AG04450 (cell line): ENCODE measurements at regions not wholly inside any gene's neighbourhood (a gene's known extent, or its start where the extent isn't known, plus 50 kb on each side); places are given as distances from the start of the nearest gene placed in this dataset.

Source experiments
- CTCF ChIA-PET: fragments of 300-600, 350-600 bp; formaldehyde crosslinking; extraction: SDS; loops from one replicate; lab custom pipeline; 2022; ENCODE audit warnings: antibody characterized with exemption, inconsistent platforms; lab: Charles Lee
- POLR2A ChIA-PET: fragments of 350-600 bp; formaldehyde crosslinking; extraction: SDS; loops from one replicate; lab custom pipeline; 2021; ENCODE audit warnings: antibody characterized with exemption, inconsistent platforms; lab: Yijun Ruan, JAX
- DNase-seq: peaks from one replicate; pipeline ENCODE4 v3.0.0-alpha.2; 2011; ENCODE audit warnings: low read depth, low spot score
- H3K27ac ChIP-seq: one replicate; pipeline ENCODE4 v1.5.1; 2012; ENCODE audit warnings: low read depth, low read length, control low read depth
- H3K27me3 ChIP-seq: one replicate; pipeline ENCODE4 v1.6.0; 2012; ENCODE audit warnings: low read length; ENCODE audit not compliant: control insufficient read depth, insufficient read depth
- H3K4me3 ChIP-seq: 2 replicates; pipeline ENCODE4 v1.5.1; 2011; ENCODE audit warnings: mild to moderate bottlenecking, low read depth, low read length, control low read depth
- H3K9me3 ChIP-seq: 2 replicates; pipeline ENCODE4 v1.5.1; 2012; ENCODE audit warnings: low read length; ENCODE audit not compliant: control insufficient read depth, insufficient read depth
- TF ChIP-seq, protein P1 (sequence below): IDR thresholded peaks from 2 replicates; pipeline ENCODE4 v1.5.1; 2011; ENCODE audit warnings: low read depth, low read length, control low read depth, inconsistent platforms

DNA sequence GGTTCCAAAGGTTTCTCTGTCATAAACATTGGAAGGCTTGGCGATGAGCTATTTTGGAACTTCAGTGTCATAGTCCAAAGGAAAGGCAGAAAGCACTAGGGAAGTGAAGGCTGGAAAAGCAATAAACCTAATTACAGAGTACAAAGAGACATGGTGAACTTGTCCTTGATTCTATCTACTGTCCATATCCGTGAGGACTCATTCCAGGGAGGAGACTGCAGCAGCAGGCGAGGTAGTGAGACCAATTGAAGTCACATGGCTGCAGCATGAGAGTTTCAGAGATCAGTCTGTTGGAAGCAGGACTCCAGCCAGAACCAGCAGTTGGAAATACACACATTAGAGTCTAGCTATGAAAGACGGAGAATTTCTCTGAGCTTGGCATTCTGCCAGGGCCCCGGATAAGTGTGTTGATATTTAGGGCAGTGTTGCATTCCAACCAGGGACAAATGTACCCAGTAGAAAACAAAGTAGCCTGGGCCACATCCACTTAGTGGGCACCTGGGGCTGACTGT, 54.1 kb upstream of the ARHGAP42 start:
- POLR2A ChIA-PET: no interaction called here
- Histone ChIP-seq H3K27ac (no peak overlapping the region), H3K9me3 (no peaks in the 10 kb centered on the region), H3K4me3 (no peak overlapping the region), H3K27me3 (no peaks in the 10 kb centered on the region)
- CTCF ChIA-PET: interaction anchor here (0.6 to 1.0 kb wide), 2 partner anchors 49 to 244 kb away, joined by 3 to 4 read pairs; no protein-coding TSS in a partner anchor
- no peak for DNase-seq
- TF ChIP-seq, protein P1, sequence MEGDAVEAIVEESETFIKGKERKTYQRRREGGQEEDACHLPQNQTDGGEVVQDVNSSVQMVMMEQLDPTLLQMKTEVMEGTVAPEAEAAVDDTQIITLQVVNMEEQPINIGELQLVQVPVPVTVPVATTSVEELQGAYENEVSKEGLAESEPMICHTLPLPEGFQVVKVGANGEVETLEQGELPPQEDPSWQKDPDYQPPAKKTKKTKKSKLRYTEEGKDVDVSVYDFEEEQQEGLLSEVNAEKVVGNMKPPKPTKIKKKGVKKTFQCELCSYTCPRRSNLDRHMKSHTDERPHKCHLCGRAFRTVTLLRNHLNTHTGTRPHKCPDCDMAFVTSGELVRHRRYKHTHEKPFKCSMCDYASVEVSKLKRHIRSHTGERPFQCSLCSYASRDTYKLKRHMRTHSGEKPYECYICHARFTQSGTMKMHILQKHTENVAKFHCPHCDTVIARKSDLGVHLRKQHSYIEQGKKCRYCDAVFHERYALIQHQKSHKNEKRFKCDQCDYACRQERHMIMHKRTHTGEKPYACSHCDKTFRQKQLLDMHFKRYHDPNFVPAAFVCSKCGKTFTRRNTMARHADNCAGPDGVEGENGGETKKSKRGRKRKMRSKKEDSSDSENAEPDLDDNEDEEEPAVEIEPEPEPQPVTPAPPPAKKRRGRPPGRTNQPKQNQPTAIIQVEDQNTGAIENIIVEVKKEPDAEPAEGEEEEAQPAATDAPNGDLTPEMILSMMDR: no peak

DNA sequence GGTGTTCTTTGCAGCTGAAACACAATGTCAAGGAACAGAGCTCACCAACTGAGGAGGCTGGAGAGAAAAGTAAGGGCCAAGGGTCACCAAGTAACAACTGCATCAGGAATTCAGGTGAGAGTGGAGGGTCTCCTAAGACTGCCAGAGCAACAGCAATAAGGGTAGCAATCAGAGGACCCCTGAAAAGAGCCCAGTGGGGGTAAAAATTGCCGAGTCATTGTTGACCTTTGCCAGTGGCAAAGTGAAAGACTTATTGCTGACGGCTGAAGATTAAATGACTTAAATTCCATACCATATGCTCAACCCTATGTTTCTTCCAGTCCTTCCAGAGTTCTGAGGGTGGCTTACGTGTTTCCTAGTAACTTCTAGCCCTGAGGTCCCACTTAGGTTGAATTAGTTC, 51.9 kb upstream of the ARHGAP42 start:
- no peak for DNase-seq
- H3K9me3 ChIP-seq: no peaks in the 10 kb centered on the region
- no peaks in the 10 kb centered on the region for H3K27me3 ChIP-seq
- no peak overlapping the region for H3K4me3 ChIP-seq
- ChIA-PET POLR2A (no interaction called here), CTCF (interaction anchor here (0.5 kb wide), 1 partner anchor 115 kb away, joined by 3 read pairs; no protein-coding TSS in a partner anchor)
- H3K27ac ChIP-seq: no peak overlapping the region
- TF ChIP-seq, protein P1: no peak

DNA sequence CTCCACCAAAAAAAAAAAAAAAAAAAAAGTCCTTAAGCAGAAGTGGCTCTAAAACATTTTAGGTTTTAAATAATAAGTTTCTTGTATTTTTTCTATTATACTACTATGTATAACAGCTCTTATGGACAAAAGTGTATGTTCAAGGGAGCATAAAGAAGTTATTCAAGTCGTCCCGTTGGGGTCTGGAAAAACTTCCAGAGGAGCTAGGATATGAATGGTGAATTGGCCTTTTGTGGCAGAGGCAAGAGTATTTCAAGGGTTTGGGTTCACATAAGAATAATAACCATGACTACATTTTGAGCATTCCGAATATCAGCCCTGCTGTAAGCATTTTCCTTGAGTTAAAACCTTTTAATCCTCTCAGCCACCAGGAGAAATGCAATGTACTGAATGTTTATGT, 50.6 kb upstream of the ARHGAP42 start:
- H3K9me3 ChIP-seq: no peaks in the 10 kb centered on the region
- TF ChIP-seq, protein P1: no peak
- ChIA-PET CTCF (interaction anchor here (0.9 to 1.2 kb wide), 2 partner anchors 46 to 51 kb away, joined by 3 to 6 read pairs; no protein-coding TSS in a partner anchor), POLR2A (no interaction called here)
- DNase-seq: no peak
- H3K27ac ChIP-seq: no peak overlapping the region
- H3K4me3 ChIP-seq: no peak overlapping the region
- no peaks in the 10 kb centered on the region for H3K27me3 ChIP-seq
